ENCODE measurements at regions not wholly inside any gene's neighbourhood (a gene's known extent, or its start where the extent isn't known, plus 50 kb on each side); places are given as distances from the start of the nearest gene placed in this dataset.

GRCh38 chr14:62301080-62301479 is 538.9 kb downstream of the SNAPC1 start:
- no peak for DNase-seq
- Histone ChIP-seq H3K4me1 (no peaks in the 10 kb centered on the region), H3K27me3 (no peaks in the 10 kb centered on the region), H3K36me3 (no peaks in the 10 kb centered on the region), H3K9me3 (peaks cover 0 to 6% (median 0%) of the 10 kb centered on the region in 11 donors), H3K27ac (no peak overlapping the region), H3K4me3 (no peak overlapping the region)
- no peak for ATAC-seq
- intact Hi-C loops (cut with DNase I) = no loop called here
- 69 to 76% methylated on average over 1 of the region's 1 CpG for WGBS, 2 donors
- no peak for TF ChIP-seq CTCF (IDR thresholded peaks at IDR 0.05)

GRCh38 chr14:62301911-62302310 is 539.7 kb downstream of the SNAPC1 start:
- intact Hi-C loops (cut with DNase I) = no loop called here
- Histone ChIP-seq H3K27ac (no peak overlapping the region), H3K36me3 (no peaks in the 10 kb centered on the region), H3K4me1 (no peaks in the 10 kb centered on the region), H3K4me3 (no peak overlapping the region), H3K27me3 (no peaks in the 10 kb centered on the region), H3K9me3 (peaks cover 0 to 6% (median 0%) of the 10 kb centered on the region in 11 donors)
- DNase-seq = no peak
- WGBS, 2 donors = 73 to 74% methylated on average over 1 of the region's 1 CpG
- no peak for TF ChIP-seq CTCF (IDR thresholded peaks at IDR 0.05)
- ATAC-seq = peak in 1 of 8 donors; percentile 75

GRCh38 chr14:62303437-62303836 is 541.2 kb downstream of the SNAPC1 start:
- intact Hi-C loops (cut with DNase I) = no loop called here
- DNase-seq (no peak), ATAC-seq (no peak)
- H3K4me1 ChIP-seq = no peaks in the 10 kb centered on the region
- H3K4me3 ChIP-seq = no peak overlapping the region
- H3K36me3 ChIP-seq = no peaks in the 10 kb centered on the region
- H3K9me3 ChIP-seq = peaks cover 0 to 6% (median 0%) of the 10 kb centered on the region in 11 donors
- H3K27me3 ChIP-seq = no peaks in the 10 kb centered on the region
- no peak overlapping the region for H3K27ac ChIP-seq
- WGBS, 2 donors = 79 to 80% methylated on average over 4 of the region's 4 CpGs
- TF ChIP-seq CTCF (IDR thresholded peaks at IDR 0.05) = no peak

- intact Hi-C loops (cut with DNase I) = no loop called here
- H3K9me3 ChIP-seq = peaks cover 0 to 6% (median 0%) of the 10 kb centered on the region in 11 donors
- no peaks in the 10 kb centered on the region for H3K4me1 ChIP-seq
- no peak for TF ChIP-seq CTCF (IDR thresholded peaks at IDR 0.05)
- H3K27me3 ChIP-seq = no peaks in the 10 kb centered on the region
- no peaks in the 10 kb centered on the region for H3K36me3 ChIP-seq
- DNase-seq (no peak), ATAC-seq (no peak)
- no peak overlapping the region for H3K27ac ChIP-seq
- no peak overlapping the region for H3K4me3 ChIP-seq
- WGBS, 2 donors = 60 to 67% methylated on average over 3 of the region's 3 CpGs
These were observed 542.0 kb downstream of the SNAPC1 start for GRCh38 chr14:62304257-62304656.

All from heart right ventricle (tissue), 16 donors.